CD4-positive, alpha-beta T cell (primary cell): ENCODE measurements at regions not wholly inside any gene's neighbourhood (a gene's known extent, or its start where the extent isn't known, plus 50 kb on each side); places are given as distances from the start of the nearest gene placed in this dataset.

Experiments used
- ATAC-seq: fragments of 200-7000 bp; cut with Tn5 transposase; one replicate; pipeline ENCODE4 v1.10.0; 2022; ENCODE audit warnings: mild to moderate bottlenecking; ENCODE audit not compliant: poor library complexity
- CTCF ChIA-PET: fragments of 350-600 bp; sonication (Branson Sonifier 250); formaldehyde crosslinking; loops from one replicate; lab custom pipeline; 2021; ENCODE audit warnings: antibody characterized with exemption, inconsistent platforms; lab: Charles Lee
- POLR2A ChIA-PET: fragments of 350-600 bp; sonication (Branson Sonifier 250); formaldehyde crosslinking; loops from one replicate; lab custom pipeline; 2021; ENCODE audit warnings: antibody characterized with exemption, inconsistent platforms; lab: Charles Lee
- DNase-seq, 14 experiments: peaks; one replicate each; pipeline ENCODE4 v3.0.0-alpha.2; 2013 to 2020; ENCODE audit warnings: mixed read lengths in 2 of 14
- H3K27ac ChIP-seq, 2 donors: one replicate each; pipeline versions ENCODE4 v1.5.1 to v1.7.0; 2013; ENCODE audit warnings: low read length in 2 of 2, low read depth in 1 of 2, mild to moderate bottlenecking in 1 of 2
- H3K27me3 ChIP-seq, 2 experiments: 1 replicate in 1 of 2; 2 replicates in 1 of 2; pipeline versions ENCODE4 v1.6.1 to v1.7.0; 2013; ENCODE audit warnings: low read length in 2 of 2, control low read depth in 1 of 2, mild to moderate bottlenecking in 1 of 2, moderate library complexity in 1 of 2; ENCODE audit not compliant: insufficient read depth in 2 of 2, control insufficient read depth in 1 of 2
- H3K36me3 ChIP-seq: one replicate; pipeline ENCODE4 v1.6.1; 2013; ENCODE audit warnings: low read length, control low read depth; ENCODE audit not compliant: insufficient read depth
- H3K4me1 ChIP-seq: one replicate; pipeline ENCODE4 v1.6.1; 2013; ENCODE audit warnings: low read length, control low read depth; ENCODE audit not compliant: insufficient read depth
- H3K4me3 ChIP-seq: one replicate; pipeline ENCODE4 v1.5.1; 2013; ENCODE audit warnings: mild to moderate bottlenecking, low read length, moderate library complexity
- H3K9me3 ChIP-seq, 2 experiments: 1 replicate in 1 of 2; 2 replicates in 1 of 2; pipeline versions ENCODE4 v1.6.1 to v1.7.0; 2013; ENCODE audit warnings: low read length in 2 of 2, mild to moderate bottlenecking in 2 of 2, control low read depth in 1 of 2, moderate library complexity in 1 of 2; ENCODE audit not compliant: control insufficient read depth in 1 of 2, insufficient read depth in 1 of 2
- H3K27ac Mint-ChIP-seq: one replicate; pipeline ENCODE4 v1.8.0; 2020; ENCODE audit warnings: mixed read lengths
- H3K27me3 Mint-ChIP-seq: one replicate; pipeline ENCODE4 v1.8.0; 2021; ENCODE audit warnings: mixed read lengths
- H3K36me3 Mint-ChIP-seq: one replicate; pipeline ENCODE4 v1.8.0; 2021; ENCODE audit warnings: low read depth, mixed read lengths
- H3K4me1 Mint-ChIP-seq: one replicate; pipeline ENCODE4 v1.8.0; 2021; ENCODE audit warnings: low read depth, mixed read lengths
- H3K4me3 Mint-ChIP-seq: one replicate; pipeline ENCODE4 v1.8.0; 2020; ENCODE audit warnings: mild to moderate bottlenecking, mixed read lengths
- H3K9me3 Mint-ChIP-seq: one replicate; pipeline ENCODE4 v1.8.0; 2020; ENCODE audit warnings: mixed read lengths
- CTCF ChIP-seq: fragments of 200-600 bp; IDR thresholded peaks from one replicate; pipeline ENCODE4 v1.8.0; 2022; ENCODE audit warnings: antibody characterized with exemption, mild to moderate bottlenecking
- intact Hi-C, 2 experiments: fragments of 100-400 bp; cut with DNase I in 1 of 2; cut with micrococcal nuclease in 1 of 2; formaldehyde crosslinking; loops; one replicate each; pipeline versions ENCODE4 v1.15.1 to v1.9.0; 2023 to 2025; cut with DNase I, micrococcal nuclease

GRCh38 chrY:8656101-8656500 lies 681.2 kb upstream of the TSPY4 start:
- CTCF ChIA-PET: no interaction called here
- no peaks in the 10 kb centered on the region for H3K36me3 ChIP-seq

GRCh38 chrY:8656515-8656914 lies 680.7 kb upstream of the TSPY4 start:
- no peaks in the 10 kb centered on the region for H3K4me1 Mint-ChIP-seq
- no peaks in the 10 kb centered on the region for H3K36me3 Mint-ChIP-seq
- CTCF ChIA-PET: no interaction called here
- Histone ChIP-seq H3K27ac (no peak overlapping the region), H3K4me3 (no peak overlapping the region), H3K9me3 (no peaks in the 10 kb centered on the region), H3K27me3 (no peaks in the 10 kb centered on the region), H3K36me3 (no peaks in the 10 kb centered on the region), H3K4me1 (no peaks in the 10 kb centered on the region)
- ATAC-seq (no peak), DNase-seq (no peak)
- POLR2A ChIA-PET: no interaction called here
- intact Hi-C loops: loop anchor here in 1 of 2 experiments (10.0 kb wide), 1 partner anchor 562 kb away; no protein-coding TSS in a partner anchor
- H3K9me3 Mint-ChIP-seq: no peaks in the 10 kb centered on the region
- H3K27ac Mint-ChIP-seq: no peak overlapping the region
- H3K4me3 Mint-ChIP-seq: no peak overlapping the region
- no peaks in the 10 kb centered on the region for H3K27me3 Mint-ChIP-seq
- TF ChIP-seq CTCF: no peak

More at GRCh38 chrY:8656101-8656500, 681.2 kb upstream of the TSPY4 start:
- H3K27ac ChIP-seq: no peak overlapping the region
- POLR2A ChIA-PET: no interaction called here
- DNase-seq: no peak
- H3K4me1 ChIP-seq: no peaks in the 10 kb centered on the region
- Mint-ChIP-seq H3K27ac (no peak overlapping the region), H3K36me3 (no peaks in the 10 kb centered on the region), H3K9me3 (no peaks in the 10 kb centered on the region), H3K27me3 (no peaks in the 10 kb centered on the region), H3K4me1 (no peaks in the 10 kb centered on the region), H3K4me3 (no peak overlapping the region)
- H3K4me3 ChIP-seq: no peak overlapping the region
- TF ChIP-seq CTCF: no peak
- no peak for ATAC-seq
- H3K9me3 ChIP-seq: no peaks in the 10 kb centered on the region
- intact Hi-C loops: loop anchor here in 1 of 2 experiments (10.0 kb wide), 1 partner anchor 561 kb away; no protein-coding TSS in a partner anchor
- H3K27me3 ChIP-seq: no peaks in the 10 kb centered on the region

- Mint-ChIP-seq H3K36me3 (no peaks in the 10 kb centered on the region), H3K27me3 (no peaks in the 10 kb centered on the region), H3K9me3 (no peaks in the 10 kb centered on the region), H3K4me1 (no peaks in the 10 kb centered on the region), H3K27ac (no peak overlapping the region), H3K4me3 (no peak overlapping the region)
- H3K9me3 ChIP-seq: no peaks in the 10 kb centered on the region
- ATAC-seq (no peak), DNase-seq (no peak)
- intact Hi-C loops: loop anchor here in 1 of 2 experiments (10.0 kb wide), 1 partner anchor 565 kb away; no protein-coding TSS in a partner anchor
- CTCF ChIA-PET: no interaction called here
- no peaks in the 10 kb centered on the region for H3K27me3 ChIP-seq
- POLR2A ChIA-PET: no interaction called here
- H3K4me1 ChIP-seq: no peaks in the 10 kb centered on the region
- no peak overlapping the region for H3K4me3 ChIP-seq
- H3K27ac ChIP-seq: no peak overlapping the region
- no peaks in the 10 kb centered on the region for H3K36me3 ChIP-seq
- TF ChIP-seq CTCF: no peak
These were observed 677.5 kb upstream of the TSPY4 start for GRCh38 chrY:8659721-8660120.
